ENCODE measurements at regions not wholly inside any gene's neighbourhood (a gene's known extent, or its start where the extent isn't known, plus 50 kb on each side); places are given as distances from the start of the nearest gene placed in this dataset.

GRCh38 chr1:229122606-229123005, 148.3 kb upstream of the RAB4A start:
- no peak for DNase-seq (ENCODE audit: low spot score)
- Histone ChIP-seq H3K4me2 (no peak overlapping the region), H3K36me3 (ENCODE audit: insufficient read depth) (no peaks in the 10 kb centered on the region), H3F3A (replicated peaks; ENCODE audit: low read depth) (no peaks in the 10 kb centered on the region), H3K4me1 (ENCODE audit: insufficient read depth) (peaks cover 3% of the 10 kb centered on the region), H3K27me3 (ENCODE audit: insufficient read depth) (no peaks in the 10 kb centered on the region), H3K9me2 (ENCODE audit: insufficient read depth) (no peaks in the 10 kb centered on the region), H2AFZ (no peak overlapping the region), H3K27ac (ENCODE audit: low read depth) (no peak overlapping the region), H3K79me2 (replicated peaks; ENCODE audit: insufficient read depth) (no peaks in the 10 kb centered on the region), H4K20me1 (replicated peaks; ENCODE audit: insufficient read depth) (no peaks in the 10 kb centered on the region), H3K4me3 (no peak overlapping the region)
- TF ChIP-seq EZH2phosphoT487 (IDR thresholded peaks at IDR 0.05; ENCODE audit: unreplicated experiment): no peak
- TF ChIP-seq ZNF331 (CRISPR knock-in tag; IDR thresholded peaks at IDR 0.05; ENCODE audit: low read depth): no peak
- no peak for TF ChIP-seq EZH2 (IDR thresholded peaks at IDR 0.05; ENCODE audit: low read depth, unreplicated experiment)
- TF ChIP-seq REST (IDR thresholded peaks at IDR 0.05; ENCODE audit: unreplicated experiment): no peak
- TF ChIP-seq, protein P1, sequence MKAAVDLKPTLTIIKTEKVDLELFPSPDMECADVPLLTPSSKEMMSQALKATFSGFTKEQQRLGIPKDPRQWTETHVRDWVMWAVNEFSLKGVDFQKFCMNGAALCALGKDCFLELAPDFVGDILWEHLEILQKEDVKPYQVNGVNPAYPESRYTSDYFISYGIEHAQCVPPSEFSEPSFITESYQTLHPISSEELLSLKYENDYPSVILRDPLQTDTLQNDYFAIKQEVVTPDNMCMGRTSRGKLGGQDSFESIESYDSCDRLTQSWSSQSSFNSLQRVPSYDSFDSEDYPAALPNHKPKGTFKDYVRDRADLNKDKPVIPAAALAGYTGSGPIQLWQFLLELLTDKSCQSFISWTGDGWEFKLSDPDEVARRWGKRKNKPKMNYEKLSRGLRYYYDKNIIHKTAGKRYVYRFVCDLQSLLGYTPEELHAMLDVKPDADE (IDR thresholded peaks at IDR 0.05): no peak
- no peak for TF ChIP-seq ZNF114 (CRISPR knock-in tag; IDR thresholded peaks at IDR 0.05)
- TF ChIP-seq CREB1 (CRISPR knock-in tag; IDR thresholded peaks at IDR 0.05; ENCODE audit: low read depth): no peak
- no peak for TF ChIP-seq NANOG (IDR thresholded peaks at IDR 0.05; ENCODE audit: borderline replicate concordance)
- TF ChIP-seq JUNB (IDR thresholded peaks at IDR 0.05; ENCODE audit: unreplicated experiment): no peak
- H3K4me1 Mint-ChIP-seq: peaks cover 9% of the 10 kb centered on the region
- H3K9me3 Mint-ChIP-seq: peaks cover 6% of the 10 kb centered on the region; the same call in 2 of the 3 replicates
- H3K27me3 Mint-ChIP-seq (ENCODE audit: insufficient read depth, low read depth, poor library complexity): peaks cover 7% of the 10 kb centered on the region
- no peak for ATAC-seq
- H3K36me3 Mint-ChIP-seq (ENCODE audit: low read depth): no peaks in the 10 kb centered on the region
- no peak overlapping the region for H3K4me3 Mint-ChIP-seq
- H3K27ac Mint-ChIP-seq: no peak overlapping the region

DNA sequence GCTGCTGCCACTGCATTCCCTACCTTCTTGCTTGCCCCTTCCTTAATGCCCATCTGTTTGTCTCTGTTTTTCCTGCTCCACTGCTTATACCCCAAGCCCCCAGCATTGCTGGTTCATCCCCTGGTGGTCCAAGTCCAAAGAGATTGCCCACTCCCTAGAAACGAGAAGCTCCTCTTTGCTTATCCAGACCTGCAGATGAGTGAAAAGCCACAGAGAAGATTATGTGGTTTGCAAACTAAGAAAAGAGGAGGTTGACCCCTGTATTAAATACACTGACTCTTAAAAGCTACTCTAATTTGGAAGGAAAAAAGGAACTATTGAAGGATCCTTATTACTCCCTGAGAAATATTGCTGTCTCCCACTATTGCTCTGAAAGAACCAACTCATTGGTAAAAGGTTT, 146.8 kb upstream of the RAB4A start:
- no peaks in the 10 kb centered on the region for H3K36me3 Mint-ChIP-seq (ENCODE audit: low read depth)
- H4K20me1 ChIP-seq (replicated peaks; ENCODE audit: insufficient read depth): no peaks in the 10 kb centered on the region
- no peak overlapping the region for H2AFZ ChIP-seq
- no peaks in the 10 kb centered on the region for H3K9me2 ChIP-seq (ENCODE audit: insufficient read depth)
- no peak overlapping the region for H3K27ac ChIP-seq (ENCODE audit: low read depth)
- H3K4me1 Mint-ChIP-seq: peaks cover 12% of the 10 kb centered on the region
- H3F3A ChIP-seq (replicated peaks; ENCODE audit: low read depth): no peaks in the 10 kb centered on the region
- no peak overlapping the region for H3K4me2 ChIP-seq
- H3K27ac Mint-ChIP-seq: no peak overlapping the region
- no peaks in the 10 kb centered on the region for H3K27me3 ChIP-seq (ENCODE audit: insufficient read depth)
- no peaks in the 10 kb centered on the region for H3K36me3 ChIP-seq (ENCODE audit: insufficient read depth)
- no peaks in the 10 kb centered on the region for H3K79me2 ChIP-seq (replicated peaks; ENCODE audit: insufficient read depth)
- ATAC-seq (no peak), DNase-seq (ENCODE audit: low spot score) (no peak)
- no peak overlapping the region for H3K4me3 Mint-ChIP-seq
- H3K27me3 Mint-ChIP-seq (ENCODE audit: insufficient read depth, low read depth, poor library complexity): peaks cover 4% of the 10 kb centered on the region
- no peak overlapping the region for H3K4me3 ChIP-seq
- peaks cover 6% of the 10 kb centered on the region; the same call in 2 of the 3 replicates for H3K9me3 Mint-ChIP-seq
- peaks cover 3% of the 10 kb centered on the region for H3K4me1 ChIP-seq (ENCODE audit: insufficient read depth)
- TF ChIP-seq, protein P2, sequence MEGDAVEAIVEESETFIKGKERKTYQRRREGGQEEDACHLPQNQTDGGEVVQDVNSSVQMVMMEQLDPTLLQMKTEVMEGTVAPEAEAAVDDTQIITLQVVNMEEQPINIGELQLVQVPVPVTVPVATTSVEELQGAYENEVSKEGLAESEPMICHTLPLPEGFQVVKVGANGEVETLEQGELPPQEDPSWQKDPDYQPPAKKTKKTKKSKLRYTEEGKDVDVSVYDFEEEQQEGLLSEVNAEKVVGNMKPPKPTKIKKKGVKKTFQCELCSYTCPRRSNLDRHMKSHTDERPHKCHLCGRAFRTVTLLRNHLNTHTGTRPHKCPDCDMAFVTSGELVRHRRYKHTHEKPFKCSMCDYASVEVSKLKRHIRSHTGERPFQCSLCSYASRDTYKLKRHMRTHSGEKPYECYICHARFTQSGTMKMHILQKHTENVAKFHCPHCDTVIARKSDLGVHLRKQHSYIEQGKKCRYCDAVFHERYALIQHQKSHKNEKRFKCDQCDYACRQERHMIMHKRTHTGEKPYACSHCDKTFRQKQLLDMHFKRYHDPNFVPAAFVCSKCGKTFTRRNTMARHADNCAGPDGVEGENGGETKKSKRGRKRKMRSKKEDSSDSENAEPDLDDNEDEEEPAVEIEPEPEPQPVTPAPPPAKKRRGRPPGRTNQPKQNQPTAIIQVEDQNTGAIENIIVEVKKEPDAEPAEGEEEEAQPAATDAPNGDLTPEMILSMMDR (conservative IDR thresholded peaks at IDR 0.05; ENCODE audit: low read depth in 2 of 2): no peak

All from GM23338 (cell line).